Activated CD4-positive, alpha-beta T cell treated with anti-CD3 and anti-CD28 coated beads, Interleukin-2, amount 10 ng/mL, durations not matched to agents 24 days and 14 days (primary cell): ENCODE measurements at regions not wholly inside any gene's neighbourhood (a gene's known extent, or its start where the extent isn't known, plus 50 kb on each side); places are given as distances from the start of the nearest gene placed in this dataset.

Source experiments
- DNase-seq: peaks from one replicate; pipeline ENCODE4 v3.0.0; 2022
- H3K27ac Mint-ChIP-seq: one replicate; pipeline ENCODE4 v1.8.0; 2022; ENCODE audit warnings: mild to moderate bottlenecking, mixed read lengths
- H3K27me3 Mint-ChIP-seq: one replicate; pipeline ENCODE4 v1.8.0; 2022; ENCODE audit warnings: mixed read lengths
- H3K36me3 Mint-ChIP-seq: one replicate; pipeline ENCODE4 v1.8.0; 2022; ENCODE audit warnings: low read depth, mild to moderate bottlenecking, mixed read lengths
- H3K4me1 Mint-ChIP-seq: one replicate; pipeline ENCODE4 v1.8.0; 2021; ENCODE audit warnings: mixed read lengths
- H3K4me3 Mint-ChIP-seq: one replicate; pipeline ENCODE4 v1.8.0; 2022; ENCODE audit warnings: mild to moderate bottlenecking, moderate library complexity, mixed read lengths
- H3K9me3 Mint-ChIP-seq: one replicate; pipeline ENCODE4 v1.8.0; 2021; ENCODE audit warnings: mixed read lengths
- intact Hi-C: fragments of 100-400 bp; cut with micrococcal nuclease; formaldehyde crosslinking; loops from one replicate; pipeline ENCODE4 v1.15.1; 2023

GRCh38 chr18:78664048-78664447 lies 315.6 kb upstream of the SALL3 start:
- DNase-seq, result no peak
- Mint-ChIP-seq H3K36me3 (no peaks in the 10 kb centered on the region), H3K4me1 (no peaks in the 10 kb centered on the region), H3K27ac (no peak overlapping the region), H3K4me3 (no peak overlapping the region), H3K9me3 (no peaks in the 10 kb centered on the region), H3K27me3 (no peaks in the 10 kb centered on the region)
- intact Hi-C loops, result no loop called here

- intact Hi-C loops, result no loop called here
- Mint-ChIP-seq H3K36me3 (no peaks in the 10 kb centered on the region), H3K4me1 (no peaks in the 10 kb centered on the region), H3K4me3 (no peak overlapping the region), H3K9me3 (no peaks in the 10 kb centered on the region), H3K27me3 (no peaks in the 10 kb centered on the region), H3K27ac (no peak overlapping the region)
- DNase-seq, result no peak
Observed at GRCh38 chr18:78664848-78665247, 314.8 kb upstream of the SALL3 start.

GRCh38 chr18:78665644-78666043 lies 314.0 kb upstream of the SALL3 start:
- intact Hi-C loops, result no loop called here
- no peak overlapping the region for H3K4me3 Mint-ChIP-seq
- H3K9me3 Mint-ChIP-seq, result no peaks in the 10 kb centered on the region

GRCh38 chr18:78666666-78667335 lies 312.8 kb upstream of the SALL3 start:
- intact Hi-C loops, result no loop called here
- no peaks in the 10 kb centered on the region for H3K9me3 Mint-ChIP-seq
- no peak for DNase-seq
- no peaks in the 10 kb centered on the region for H3K27me3 Mint-ChIP-seq
- H3K27ac Mint-ChIP-seq, result no peak overlapping the region
- no peak overlapping the region for H3K4me3 Mint-ChIP-seq
- no peaks in the 10 kb centered on the region for H3K36me3 Mint-ChIP-seq
- H3K4me1 Mint-ChIP-seq, result no peaks in the 10 kb centered on the region

More at GRCh38 chr18:78665644-78666043, 314.0 kb upstream of the SALL3 start:
- no peak for DNase-seq
- H3K4me1 Mint-ChIP-seq, result no peaks in the 10 kb centered on the region
- H3K36me3 Mint-ChIP-seq, result no peaks in the 10 kb centered on the region
- no peaks in the 10 kb centered on the region for H3K27me3 Mint-ChIP-seq
- no peak overlapping the region for H3K27ac Mint-ChIP-seq

- no peaks in the 10 kb centered on the region for H3K36me3 Mint-ChIP-seq
- no peaks in the 10 kb centered on the region for H3K4me1 Mint-ChIP-seq
- intact Hi-C loops, result no loop called here
- H3K27me3 Mint-ChIP-seq, result no peaks in the 10 kb centered on the region
- H3K4me3 Mint-ChIP-seq, result no peak overlapping the region
- H3K27ac Mint-ChIP-seq, result no peak overlapping the region
- H3K9me3 Mint-ChIP-seq, result no peaks in the 10 kb centered on the region
- DNase-seq, result no peak
Observed at GRCh38 chr18:78670778-78671391, 308.7 kb upstream of the SALL3 start.

- no peak overlapping the region for H3K4me3 Mint-ChIP-seq
- no peaks in the 10 kb centered on the region for H3K36me3 Mint-ChIP-seq
- intact Hi-C loops, result no loop called here
- DNase-seq, result no peak
- no peaks in the 10 kb centered on the region for H3K27me3 Mint-ChIP-seq
- H3K4me1 Mint-ChIP-seq, result no peaks in the 10 kb centered on the region
- no peak overlapping the region for H3K27ac Mint-ChIP-seq
- no peaks in the 10 kb centered on the region for H3K9me3 Mint-ChIP-seq
Observed at GRCh38 chr18:78671551-78671950, 308.1 kb upstream of the SALL3 start.

- H3K9me3 Mint-ChIP-seq, result no peaks in the 10 kb centered on the region
- H3K4me1 Mint-ChIP-seq, result no peaks in the 10 kb centered on the region
- H3K27me3 Mint-ChIP-seq, result no peaks in the 10 kb centered on the region
- intact Hi-C loops, result no loop called here
- no peak overlapping the region for H3K4me3 Mint-ChIP-seq
- no peaks in the 10 kb centered on the region for H3K36me3 Mint-ChIP-seq
- no peak overlapping the region for H3K27ac Mint-ChIP-seq
- DNase-seq, result no peak
Observed at GRCh38 chr18:78672862-78673446, 306.7 kb upstream of the SALL3 start.

- H3K27ac Mint-ChIP-seq, result no peak overlapping the region
- no peaks in the 10 kb centered on the region for H3K9me3 Mint-ChIP-seq
- DNase-seq, result no peak
- no peak overlapping the region for H3K4me3 Mint-ChIP-seq
- intact Hi-C loops, result no loop called here
- no peaks in the 10 kb centered on the region for H3K36me3 Mint-ChIP-seq
- no peaks in the 10 kb centered on the region for H3K4me1 Mint-ChIP-seq
- H3K27me3 Mint-ChIP-seq, result no peaks in the 10 kb centered on the region
Observed at GRCh38 chr18:78673516-78674321, 305.9 kb upstream of the SALL3 start.

- intact Hi-C loops, result no loop called here
- no peaks in the 10 kb centered on the region for H3K4me1 Mint-ChIP-seq
- no peak overlapping the region for H3K4me3 Mint-ChIP-seq
- no peaks in the 10 kb centered on the region for H3K9me3 Mint-ChIP-seq
- H3K27me3 Mint-ChIP-seq, result no peaks in the 10 kb centered on the region
- DNase-seq, result no peak
- no peak overlapping the region for H3K27ac Mint-ChIP-seq
- no peaks in the 10 kb centered on the region for H3K36me3 Mint-ChIP-seq
Observed at GRCh38 chr18:78675231-78675630, 304.4 kb upstream of the SALL3 start.

- no peaks in the 10 kb centered on the region for H3K27me3 Mint-ChIP-seq
- intact Hi-C loops, result no loop called here
- no peaks in the 10 kb centered on the region for H3K4me1 Mint-ChIP-seq
- no peak overlapping the region for H3K27ac Mint-ChIP-seq
- no peaks in the 10 kb centered on the region for H3K9me3 Mint-ChIP-seq
- no peak overlapping the region for H3K4me3 Mint-ChIP-seq
- no peak for DNase-seq
- no peaks in the 10 kb centered on the region for H3K36me3 Mint-ChIP-seq
Observed at GRCh38 chr18:78676622-78677482, 302.8 kb upstream of the SALL3 start.

GRCh38 chr18:78677483-78678317 lies 301.9 kb upstream of the SALL3 start:
- intact Hi-C loops, result no loop called here
- no peak overlapping the region for H3K27ac Mint-ChIP-seq
- no peak overlapping the region for H3K4me3 Mint-ChIP-seq
- H3K9me3 Mint-ChIP-seq, result no peaks in the 10 kb centered on the region
- H3K4me1 Mint-ChIP-seq, result no peaks in the 10 kb centered on the region
- H3K27me3 Mint-ChIP-seq, result no peaks in the 10 kb centered on the region
- H3K36me3 Mint-ChIP-seq, result no peaks in the 10 kb centered on the region
- DNase-seq, result no peak

- DNase-seq, result no peak
- H3K36me3 Mint-ChIP-seq, result no peaks in the 10 kb centered on the region
- intact Hi-C loops, result no loop called here
- no peak overlapping the region for H3K27ac Mint-ChIP-seq
- H3K9me3 Mint-ChIP-seq, result no peaks in the 10 kb centered on the region
- H3K4me1 Mint-ChIP-seq, result no peaks in the 10 kb centered on the region
- no peaks in the 10 kb centered on the region for H3K27me3 Mint-ChIP-seq
- no peak overlapping the region for H3K4me3 Mint-ChIP-seq
Observed at GRCh38 chr18:78678318-78678695, 301.3 kb upstream of the SALL3 start.

- H3K4me1 Mint-ChIP-seq, result no peaks in the 10 kb centered on the region
- no peak for DNase-seq
- H3K4me3 Mint-ChIP-seq, result no peak overlapping the region
- H3K27ac Mint-ChIP-seq, result no peak overlapping the region
- no peaks in the 10 kb centered on the region for H3K36me3 Mint-ChIP-seq
- H3K27me3 Mint-ChIP-seq, result no peaks in the 10 kb centered on the region
- intact Hi-C loops, result no loop called here
- H3K9me3 Mint-ChIP-seq, result no peaks in the 10 kb centered on the region
Observed at GRCh38 chr18:78679031-78679430, 300.6 kb upstream of the SALL3 start.
